Esophagus (tissue), 2 donors: ENCODE measurements at regions not wholly inside any gene's neighbourhood (a gene's known extent, or its start where the extent isn't known, plus 50 kb on each side); places are given as distances from the start of the nearest gene placed in this dataset.

Source experiments
- H3K27ac ChIP-seq, 2 donors: one replicate each; pipeline ENCODE4 v1.5.1; 2013; ENCODE audit warnings: low read depth in 2 of 2, mild to moderate bottlenecking in 2 of 2, inconsistent platforms in 1 of 2, low read length in 1 of 2, moderate library complexity in 1 of 2
- H3K27me3 ChIP-seq, 2 donors: one replicate each; pipeline ENCODE4 v1.6.1; 2013; ENCODE audit warnings: low read length in 2 of 2, control low read depth in 1 of 2, mild to moderate bottlenecking in 1 of 2; ENCODE audit not compliant: insufficient read depth in 2 of 2, control insufficient read depth in 1 of 2
- H3K36me3 ChIP-seq, 2 donors: one replicate each; pipeline ENCODE4 v1.6.1; 2013; ENCODE audit warnings: low read length in 1 of 2; ENCODE audit not compliant: control insufficient read depth in 2 of 2, insufficient read depth in 2 of 2
- H3K4me1 ChIP-seq, 2 donors: one replicate each; pipeline ENCODE4 v1.6.1; 2013; ENCODE audit warnings: low read length in 1 of 2; ENCODE audit not compliant: control insufficient read depth in 2 of 2, insufficient read depth in 2 of 2
- H3K4me3 ChIP-seq, 2 donors: one replicate each; pipeline ENCODE4 v1.5.1; 2013; ENCODE audit warnings: low read length in 2 of 2, mild to moderate bottlenecking in 2 of 2, low read depth in 1 of 2, moderate library complexity in 1 of 2
- H3K9me3 ChIP-seq, 2 donors: one replicate each; pipeline ENCODE4 v1.6.1; 2013; ENCODE audit warnings: mild to moderate bottlenecking in 2 of 2, low read depth in 1 of 2, low read length in 1 of 2, moderate library complexity in 1 of 2; ENCODE audit not compliant: control insufficient read depth in 2 of 2, insufficient read depth in 1 of 2
- WGBS, 2 donors: extraction: QIAGEN DNeasy Blood & Tissue Kit; methylation state at CpG; one replicate each; pipeline ENCODE4 v1.1.7; 2013; 5-methylcytosine and 5-hydroxymethylcytosine counted together
- donor health status: healthy with polysubstance abuse.
- donor health status: Bipolar disorder and iron deficiency.

DNA sequence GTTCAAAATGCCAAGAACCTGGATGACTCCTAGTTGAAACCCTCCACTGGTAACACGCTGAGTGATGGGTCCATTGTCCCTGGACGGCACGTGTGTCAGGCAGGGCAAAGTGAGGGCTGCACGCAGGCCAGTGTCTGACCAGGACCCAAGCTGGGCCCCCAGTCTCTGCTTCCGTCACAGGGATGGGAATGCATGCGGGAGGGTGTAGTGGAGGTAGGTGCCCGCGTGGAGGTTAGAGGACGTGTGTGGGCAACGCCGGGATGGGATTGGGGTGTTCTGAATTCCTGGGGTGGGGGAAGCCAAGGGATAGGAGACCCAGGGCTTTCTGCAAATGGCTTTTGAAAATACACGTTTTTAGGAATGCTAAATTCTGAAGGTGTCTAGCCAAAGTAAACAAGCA is 943.3 kb downstream of the BRD1 start:
- H3K4me1 ChIP-seq: no peaks in the 10 kb centered on the region
- WGBS, 2 donors: 57 to 65% methylated on average over 12 of the region's 12 CpGs
- peaks cover 0 to 5% of the 10 kb centered on the region in 2 donors for H3K9me3 ChIP-seq
- H3K27me3 ChIP-seq: no peaks in the 10 kb centered on the region
- no peak overlapping the region for H3K27ac ChIP-seq
- no peak overlapping the region for H3K4me3 ChIP-seq
- H3K36me3 ChIP-seq: no peaks in the 10 kb centered on the region

DNA sequence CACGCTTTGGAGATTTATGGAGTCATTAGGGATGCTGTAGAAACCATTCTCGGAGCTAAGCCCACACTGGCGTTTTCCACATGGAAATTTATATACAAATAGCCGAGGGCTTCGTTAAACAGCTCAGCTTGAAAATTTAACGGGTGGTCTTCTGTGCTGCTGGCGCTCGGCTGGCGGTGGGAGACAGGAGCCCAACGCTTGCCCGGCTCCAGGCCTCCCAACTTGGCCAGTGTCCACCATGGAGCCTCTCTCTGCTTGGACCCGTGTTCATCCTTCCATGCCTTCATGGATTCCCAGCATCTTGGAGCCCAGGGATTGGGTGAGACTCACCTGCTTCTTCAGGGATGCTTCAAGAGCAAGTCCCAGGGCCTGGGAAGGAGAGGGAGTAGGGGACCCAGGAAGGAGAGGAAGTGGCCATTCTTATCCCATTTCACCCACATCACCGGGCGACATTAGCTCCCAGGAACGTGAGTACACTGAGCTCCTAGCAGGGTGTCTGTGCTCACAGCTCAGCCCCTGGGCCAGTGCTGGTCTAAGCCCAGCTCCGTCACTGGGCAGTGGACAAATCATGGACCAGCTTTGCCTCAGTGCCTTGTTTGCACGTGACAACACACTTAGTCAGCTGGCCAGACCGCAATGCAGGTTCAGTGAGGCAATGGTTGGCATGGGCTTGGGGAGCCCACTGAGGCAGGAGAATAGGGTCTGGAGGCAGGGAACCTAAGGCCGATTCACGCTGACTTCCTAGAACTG is 944.3 kb downstream of the BRD1 start:
- H3K4me1 ChIP-seq: no peaks in the 10 kb centered on the region
- H3K27me3 ChIP-seq: no peaks in the 10 kb centered on the region
- WGBS, 2 donors: 79 to 81% methylated on average over 20 of the region's 20 CpGs
- H3K27ac ChIP-seq: no peak overlapping the region
- no peaks in the 10 kb centered on the region for H3K36me3 ChIP-seq
- peaks cover 0 to 5% of the 10 kb centered on the region in 2 donors for H3K9me3 ChIP-seq
- no peak overlapping the region for H3K4me3 ChIP-seq

DNA sequence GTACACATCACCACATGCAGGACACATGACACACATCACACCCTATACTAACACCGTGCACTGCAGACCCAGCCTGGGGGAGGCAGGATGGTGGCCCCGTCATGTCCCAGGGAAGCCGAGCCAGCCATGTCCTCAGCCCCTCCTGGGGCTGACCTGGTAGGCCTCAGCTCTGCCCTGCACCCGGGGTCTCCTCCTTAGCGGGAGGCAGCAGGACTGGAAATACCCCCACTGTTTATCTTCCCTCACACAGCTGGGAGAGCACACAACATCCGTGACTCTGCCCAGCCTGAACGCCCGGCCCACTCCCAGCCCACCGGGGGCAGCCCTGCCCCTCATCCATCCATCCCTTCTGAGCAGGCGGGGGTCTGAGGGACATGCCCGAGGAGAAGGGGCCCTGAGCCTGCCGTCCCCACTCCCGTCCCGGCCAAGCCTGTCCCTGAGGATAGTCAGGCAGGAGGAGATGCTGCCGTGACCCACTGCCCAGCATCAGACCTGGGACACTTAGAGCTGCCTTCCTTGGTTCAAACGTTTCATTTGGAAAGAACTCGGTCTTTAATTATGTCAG is 945.0 kb downstream of the BRD1 start:
- Histone ChIP-seq H3K27me3 (no peaks in the 10 kb centered on the region), H3K9me3 (peaks cover 0 to 5% of the 10 kb centered on the region in 2 donors), H3K4me3 (no peak overlapping the region), H3K27ac (no peak overlapping the region), H3K4me1 (no peaks in the 10 kb centered on the region), H3K36me3 (no peaks in the 10 kb centered on the region)
- WGBS, 2 donors: 62 to 63% methylated on average over 17 of the region's 17 CpGs

DNA sequence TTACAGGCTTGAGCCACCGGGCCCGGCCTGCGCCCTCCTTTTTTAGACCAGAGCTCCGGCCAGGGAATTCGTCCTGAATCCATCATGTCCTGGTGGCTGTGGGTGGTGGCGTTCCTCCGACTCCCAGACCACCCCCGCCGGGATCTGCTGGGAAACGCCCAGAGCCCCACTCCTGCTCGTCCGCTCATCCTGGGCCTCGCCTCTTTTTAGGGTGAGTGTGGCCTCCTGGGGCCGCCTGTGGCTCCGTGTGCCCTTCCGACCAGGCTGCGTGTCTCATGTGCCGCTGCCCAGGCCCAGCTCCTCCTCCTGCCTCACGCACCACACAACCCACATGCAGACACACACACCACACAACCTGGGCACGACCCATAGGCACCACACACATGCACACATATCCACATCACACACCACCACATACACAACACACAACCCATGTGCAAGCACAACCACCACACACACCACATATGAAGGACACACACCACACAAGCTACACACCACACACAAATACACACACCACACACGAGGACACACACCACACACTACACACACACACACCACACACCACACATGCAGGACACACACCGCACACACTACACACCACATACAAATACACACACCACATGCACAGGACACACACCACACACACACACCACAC is 946.2 kb downstream of the BRD1 start:
- Histone ChIP-seq H3K36me3 (no peaks in the 10 kb centered on the region), H3K27ac (no peak overlapping the region), H3K9me3 (peaks cover 0 to 5% of the 10 kb centered on the region in 2 donors), H3K4me1 (no peaks in the 10 kb centered on the region), H3K4me3 (no peak overlapping the region), H3K27me3 (no peaks in the 10 kb centered on the region)
- WGBS, 2 donors: 92 to 94% methylated on average over 22 of the region's 22 CpGs

DNA sequence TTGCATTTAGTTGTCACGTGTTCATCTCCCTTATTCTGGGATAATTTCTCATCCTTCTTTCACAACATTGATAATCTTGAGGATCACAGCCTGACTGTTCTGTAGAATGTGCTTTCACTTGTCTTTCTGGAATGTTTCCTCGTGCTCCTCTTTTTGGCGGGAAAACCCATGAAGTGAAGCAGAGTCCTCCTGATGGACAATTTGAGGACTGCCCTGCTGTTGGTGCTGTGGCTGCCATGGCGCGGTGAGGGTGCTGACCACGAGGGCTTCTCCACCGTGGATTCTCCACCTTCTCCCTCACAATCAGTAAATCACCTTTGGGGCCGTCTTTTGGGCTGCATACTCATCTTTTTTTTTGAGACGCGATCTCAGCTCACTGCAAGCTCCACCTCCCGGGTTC is 946.9 kb downstream of the BRD1 start:
- 90 to 91% methylated on average over 11 of the region's 11 CpGs for WGBS, 2 donors
- H3K4me3 ChIP-seq: no peak overlapping the region
- no peaks in the 10 kb centered on the region for H3K4me1 ChIP-seq
- no peak overlapping the region for H3K27ac ChIP-seq
- peaks cover 0 to 5% of the 10 kb centered on the region in 2 donors for H3K9me3 ChIP-seq
- no peaks in the 10 kb centered on the region for H3K36me3 ChIP-seq
- no peaks in the 10 kb centered on the region for H3K27me3 ChIP-seq

DNA sequence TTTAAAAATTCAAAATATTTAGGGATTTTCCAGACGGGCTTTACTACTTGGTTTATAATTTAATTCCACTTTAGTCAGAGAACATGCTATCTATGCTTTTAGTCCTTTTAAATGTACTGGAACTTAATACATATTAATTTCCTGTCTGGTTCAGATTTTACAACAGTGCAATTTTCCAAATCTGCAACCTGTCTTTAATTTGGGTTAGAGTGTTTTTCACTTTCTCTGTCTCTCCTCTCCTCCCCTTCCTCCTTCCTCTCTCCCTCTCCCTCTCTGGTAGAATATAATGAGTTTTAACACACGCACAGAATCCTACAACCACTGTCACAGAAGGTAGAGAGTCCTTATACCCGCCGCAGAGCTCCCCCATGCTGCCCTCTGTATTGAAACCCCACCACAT is 950.7 kb downstream of the BRD1 start:
- Histone ChIP-seq H3K27me3 (no peaks in the 10 kb centered on the region), H3K4me3 (no peak overlapping the region), H3K4me1 (no peaks in the 10 kb centered on the region), H3K9me3 (peaks cover 0 to 5% of the 10 kb centered on the region in 2 donors), H3K36me3 (no peaks in the 10 kb centered on the region), H3K27ac (no peak overlapping the region)
- WGBS, 2 donors: 68 to 72% methylated on average over 4 of the region's 4 CpGs

DNA sequence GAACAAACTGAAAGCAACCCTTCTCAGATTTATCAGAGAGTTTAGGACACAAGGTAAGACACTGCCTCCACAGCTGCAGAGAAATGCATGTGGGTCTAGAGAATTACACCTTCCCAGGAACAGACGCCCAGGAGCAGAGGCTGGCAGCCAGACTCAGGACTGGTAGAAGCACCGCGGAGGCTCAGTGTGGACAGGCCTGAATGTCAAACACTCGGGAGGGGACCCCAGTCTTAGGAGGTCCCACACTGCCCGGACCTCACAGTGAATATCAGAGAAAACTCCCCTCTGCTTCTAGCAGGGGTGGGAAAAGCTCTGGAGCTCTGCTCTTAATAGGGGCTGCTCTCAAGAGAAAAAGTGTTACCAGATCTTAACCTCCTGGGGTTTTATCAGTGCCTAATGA is 952.7 kb downstream of the BRD1 start:
- H3K4me3 ChIP-seq: no peak overlapping the region
- no peaks in the 10 kb centered on the region for H3K27me3 ChIP-seq
- H3K4me1 ChIP-seq: no peaks in the 10 kb centered on the region
- H3K27ac ChIP-seq: no peak overlapping the region
- no peaks in the 10 kb centered on the region for H3K36me3 ChIP-seq
- WGBS, 2 donors: 54 to 59% methylated on average over 5 of the region's 5 CpGs
- peaks cover 0 to 4% of the 10 kb centered on the region in 2 donors for H3K9me3 ChIP-seq

DNA sequence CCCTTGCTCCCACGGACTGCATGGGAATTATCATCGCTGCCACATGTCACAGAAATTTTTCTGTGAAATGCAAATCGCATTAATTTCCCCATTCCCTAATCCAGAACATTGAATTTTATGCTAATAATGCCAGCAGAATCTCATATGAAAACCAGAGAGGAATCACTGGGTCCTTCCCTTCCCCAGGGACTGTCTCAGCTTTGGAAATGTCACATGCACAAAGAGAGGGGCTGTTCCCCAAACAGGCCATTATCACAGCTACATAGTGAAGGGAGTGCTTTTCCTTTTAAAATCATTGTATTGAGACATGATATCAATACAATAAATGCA is 954.5 kb downstream of the BRD1 start:
- WGBS, 2 donors: 80 to 81% methylated on average over 3 of the region's 3 CpGs
- H3K4me1 ChIP-seq: no peaks in the 10 kb centered on the region
- H3K36me3 ChIP-seq: no peaks in the 10 kb centered on the region

DNA sequence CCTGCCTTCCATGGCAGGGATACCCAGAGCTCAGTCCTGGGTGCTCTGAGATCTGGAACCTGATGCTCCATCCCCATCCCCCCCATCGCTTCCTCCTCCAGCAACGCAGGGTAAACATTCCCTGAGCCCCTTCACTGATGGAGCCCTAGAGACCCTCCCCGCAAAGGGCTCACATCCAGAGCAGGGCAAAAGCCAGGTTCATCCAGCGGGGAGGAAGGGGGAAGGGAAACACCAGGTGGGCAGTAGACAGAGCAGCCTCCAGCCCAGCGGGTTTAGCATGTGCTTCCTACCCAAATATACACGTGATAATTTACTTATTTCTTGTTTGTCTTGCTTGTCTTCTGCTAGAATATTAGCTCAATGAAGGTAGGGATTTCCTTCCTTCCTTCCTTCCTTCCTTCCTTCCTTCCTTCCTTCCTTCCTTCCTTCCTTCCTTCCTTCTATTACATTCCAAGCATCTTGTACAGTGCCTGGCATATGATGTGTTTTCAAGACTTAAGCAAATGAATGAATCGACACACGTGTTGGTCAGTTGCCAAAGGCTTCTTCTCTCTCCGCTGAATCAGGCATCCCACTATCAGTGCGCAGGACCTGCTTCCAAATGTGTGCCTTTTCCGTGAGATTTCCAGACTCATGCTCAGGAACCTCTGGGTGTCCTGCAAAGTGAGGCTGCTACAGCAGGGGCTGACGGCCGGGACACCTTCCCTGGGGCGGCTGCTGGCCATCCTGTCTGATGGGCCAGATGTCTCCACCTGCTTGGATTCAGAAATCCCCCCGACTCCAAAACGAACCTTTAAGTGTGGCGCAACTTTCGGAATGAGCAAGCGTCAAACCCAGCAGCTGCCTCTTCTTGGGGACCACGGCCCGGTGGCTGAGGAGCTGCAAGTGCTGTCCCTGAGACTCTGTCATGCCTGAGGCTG is 955.1 kb downstream of the BRD1 start:
- Histone ChIP-seq H3K4me1 (no peaks in the 10 kb centered on the region), H3K27me3 (no peaks in the 10 kb centered on the region), H3K27ac (no peak overlapping the region), H3K4me3 (no peak overlapping the region), H3K36me3 (no peaks in the 10 kb centered on the region), H3K9me3 (peaks cover 0 to 4% of the 10 kb centered on the region in 2 donors)
- 72 to 75% methylated on average over 21 of the region's 21 CpGs for WGBS, 2 donors

More for the DNA sequence above, 954.5 kb downstream of the BRD1 start:
- Histone ChIP-seq H3K4me3 (no peak overlapping the region), H3K27me3 (no peaks in the 10 kb centered on the region), H3K27ac (no peak overlapping the region), H3K9me3 (peaks cover 0 to 4% of the 10 kb centered on the region in 2 donors)
